ENCODE measurements at regions not wholly inside any gene's neighbourhood (a gene's known extent, or its start where the extent isn't known, plus 50 kb on each side); places are given as distances from the start of the nearest gene placed in this dataset.

GRCh38 chr18:22872900-22873537 lies 60.1 kb upstream of the RBBP8 start:
- Histone ChIP-seq H3K4me3 (no peak overlapping the region), H3K9me3 (no peaks in the 10 kb centered on the region), H3K4me2 (peak overlapping the region; percentile 72), H3K27ac (peak overlapping the region in 1 of 2 experiments; percentile 16; a peak in 2 of 6 replicates), H3K4me1 (peaks cover 18% of the 10 kb centered on the region)
- ATAC-seq (no peak), FAIRE-seq (no peak), DNase-seq (ENCODE audit: low read depth in 1 of 2, low spot score in 1 of 2) (peak; percentile 1 to 2)
- WGBS (ENCODE audit: missing lambda C conversion rate) = 50% methylated on average over 8 of the region's 8 CpGs
- POLR2A ChIA-PET = no interaction called here
- CTCF ChIA-PET = no interaction called here
- TF ChIP-seq MAX (IDR thresholded peaks at IDR 0.05) (no peak), POLR2AphosphoS2 (conservative IDR thresholded peaks at IDR 0.05; ENCODE audit: low read length) (no peak), RFX5 (IDR thresholded peaks at IDR 0.05) (no peak), GATA3 (IDR thresholded peaks at IDR 0.05; ENCODE audit: borderline replicate concordance) (no peak), JUN (IDR thresholded peaks at IDR 0.05) (no peak), FOSL2 (IDR thresholded peaks at IDR 0.05) (no peak), FOSL2 (CRISPR knock-in tag; IDR thresholded peaks at IDR 0.05) (no peak), ZFP36 (IDR thresholded peaks at IDR 0.05; ENCODE audit: borderline replicate concordance, partially characterized antibody) (no peak), POLR2A (IDR thresholded peaks at IDR 0.05; ENCODE audit: low read length) (no peak), CBX8 (IDR thresholded peaks at IDR 0.05) (no peak)
- TF ChIP-seq, protein P1, sequence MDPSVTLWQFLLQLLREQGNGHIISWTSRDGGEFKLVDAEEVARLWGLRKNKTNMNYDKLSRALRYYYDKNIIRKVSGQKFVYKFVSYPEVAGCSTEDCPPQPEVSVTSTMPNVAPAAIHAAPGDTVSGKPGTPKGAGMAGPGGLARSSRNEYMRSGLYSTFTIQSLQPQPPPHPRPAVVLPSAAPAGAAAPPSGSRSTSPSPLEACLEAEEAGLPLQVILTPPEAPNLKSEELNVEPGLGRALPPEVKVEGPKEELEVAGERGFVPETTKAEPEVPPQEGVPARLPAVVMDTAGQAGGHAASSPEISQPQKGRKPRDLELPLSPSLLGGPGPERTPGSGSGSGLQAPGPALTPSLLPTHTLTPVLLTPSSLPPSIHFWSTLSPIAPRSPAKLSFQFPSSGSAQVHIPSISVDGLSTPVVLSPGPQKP (IDR thresholded peaks at IDR 0.05; ENCODE audit: low read depth, low read length) = no peak
- TF ChIP-seq, protein P2, sequence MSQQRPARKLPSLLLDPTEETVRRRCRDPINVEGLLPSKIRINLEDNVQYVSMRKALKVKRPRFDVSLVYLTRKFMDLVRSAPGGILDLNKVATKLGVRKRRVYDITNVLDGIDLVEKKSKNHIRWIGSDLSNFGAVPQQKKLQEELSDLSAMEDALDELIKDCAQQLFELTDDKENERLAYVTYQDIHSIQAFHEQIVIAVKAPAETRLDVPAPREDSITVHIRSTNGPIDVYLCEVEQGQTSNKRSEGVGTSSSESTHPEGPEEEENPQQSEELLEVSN (IDR thresholded peaks at IDR 0.05; ENCODE audit: borderline replicate concordance, low read depth) = no peak

DNA sequence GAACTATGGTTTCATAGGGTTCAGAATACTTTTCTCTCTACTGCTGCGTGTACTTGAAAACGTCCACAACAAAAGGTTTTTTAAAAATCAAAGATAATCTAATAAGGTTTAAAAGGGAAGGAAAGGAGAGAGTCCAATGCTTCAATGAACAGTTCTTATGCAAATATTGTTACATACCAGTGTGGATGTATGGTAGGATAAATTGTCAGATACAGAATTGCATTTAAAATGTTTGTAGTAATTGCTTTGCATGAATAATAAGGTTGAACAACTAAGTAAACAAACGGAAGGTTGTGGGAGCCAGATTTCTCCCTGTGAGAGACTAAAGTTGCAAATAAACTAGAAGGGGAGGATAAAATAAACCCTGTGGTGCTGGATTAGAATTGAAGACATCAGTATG lies 53.8 kb upstream of the RBBP8 start:
- DNase-seq (ENCODE audit: low read depth in 1 of 2, low spot score in 1 of 2) (no peak), FAIRE-seq (no peak), ATAC-seq (no peak)
- CTCF ChIA-PET = no interaction called here
- no peaks in the 10 kb centered on the region for H3K9me3 ChIP-seq
- no peak overlapping the region for H3K27ac ChIP-seq
- no peak overlapping the region for H3K4me3 ChIP-seq
- no peaks in the 10 kb centered on the region for H3K4me1 ChIP-seq
- POLR2A ChIA-PET = no interaction called here
- no peak overlapping the region for H3K4me2 ChIP-seq
- TF ChIP-seq KDM5A (IDR thresholded peaks at IDR 0.05) = no peak
- TF ChIP-seq FOXS1 (CRISPR knock-in tag; IDR thresholded peaks at IDR 0.05) = no peak
- no peak for TF ChIP-seq ESRRA (IDR thresholded peaks at IDR 0.05; ENCODE audit: borderline replicate concordance, low read length)
- TF ChIP-seq ZNF302 (CRISPR knock-in tag; IDR thresholded peaks at IDR 0.05) = no peak
- TF ChIP-seq TP53 (CRISPR knock-in tag; IDR thresholded peaks at IDR 0.05) = no peak
- TF ChIP-seq MAFK (IDR thresholded peaks at IDR 0.05; ENCODE audit: partially characterized antibody) = no peak
- no peak for TF ChIP-seq TFCP2L1 (CRISPR knock-in tag; IDR thresholded peaks at IDR 0.05)
- TF ChIP-seq, protein P2 (IDR thresholded peaks at IDR 0.05; ENCODE audit: borderline replicate concordance, low read depth) = no peak
- no peak for TF ChIP-seq HDAC2 (IDR thresholded peaks at IDR 0.05)
- TF ChIP-seq EP300 (IDR thresholded peaks at IDR 0.05) = no peak
- TF ChIP-seq CTCF (IDR thresholded peaks at IDR 0.05) = no peak
- TF ChIP-seq FOSL2 (IDR thresholded peaks at IDR 0.05) = no peak
- TF ChIP-seq FOSL2 (CRISPR knock-in tag; IDR thresholded peaks at IDR 0.05) = no peak
- TF ChIP-seq, protein P3, sequence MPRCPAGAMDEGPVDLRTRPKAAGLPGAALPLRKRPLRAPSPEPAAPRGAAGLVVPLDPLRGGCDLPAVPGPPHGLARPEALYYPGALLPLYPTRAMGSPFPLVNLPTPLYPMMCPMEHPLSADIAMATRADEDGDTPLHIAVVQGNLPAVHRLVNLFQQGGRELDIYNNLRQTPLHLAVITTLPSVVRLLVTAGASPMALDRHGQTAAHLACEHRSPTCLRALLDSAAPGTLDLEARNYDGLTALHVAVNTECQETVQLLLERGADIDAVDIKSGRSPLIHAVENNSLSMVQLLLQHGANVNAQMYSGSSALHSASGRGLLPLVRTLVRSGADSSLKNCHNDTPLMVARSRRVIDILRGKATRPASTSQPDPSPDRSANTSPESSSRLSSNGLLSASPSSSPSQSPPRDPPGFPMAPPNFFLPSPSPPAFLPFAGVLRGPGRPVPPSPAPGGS (IDR thresholded peaks at IDR 0.05) = no peak
- WGBS (ENCODE audit: missing lambda C conversion rate) = 79% methylated on average over 3 of the region's 3 CpGs
